Activated naive CD4-positive, alpha-beta T cell treated with Interleukin-2 at 50 U/mL for 16 hours (primary cell): ENCODE measurements at regions not wholly inside any gene's neighbourhood (a gene's known extent, or its start where the extent isn't known, plus 50 kb on each side); places are given as distances from the start of the nearest gene placed in this dataset.
A peak's percentile ranks its signal among the peaks of the same experiment; 100 is the strongest.
"Not testable (repeated sequence)": the region's sequence is repeated elsewhere in the genome, so short reads cannot be mapped to it uniquely, and the experiment has no call there.

ENCODE experiments used
- DNase-seq: peaks from one replicate; pipeline ENCODE4 v3.0.0-alpha.2; 2020

DNA sequence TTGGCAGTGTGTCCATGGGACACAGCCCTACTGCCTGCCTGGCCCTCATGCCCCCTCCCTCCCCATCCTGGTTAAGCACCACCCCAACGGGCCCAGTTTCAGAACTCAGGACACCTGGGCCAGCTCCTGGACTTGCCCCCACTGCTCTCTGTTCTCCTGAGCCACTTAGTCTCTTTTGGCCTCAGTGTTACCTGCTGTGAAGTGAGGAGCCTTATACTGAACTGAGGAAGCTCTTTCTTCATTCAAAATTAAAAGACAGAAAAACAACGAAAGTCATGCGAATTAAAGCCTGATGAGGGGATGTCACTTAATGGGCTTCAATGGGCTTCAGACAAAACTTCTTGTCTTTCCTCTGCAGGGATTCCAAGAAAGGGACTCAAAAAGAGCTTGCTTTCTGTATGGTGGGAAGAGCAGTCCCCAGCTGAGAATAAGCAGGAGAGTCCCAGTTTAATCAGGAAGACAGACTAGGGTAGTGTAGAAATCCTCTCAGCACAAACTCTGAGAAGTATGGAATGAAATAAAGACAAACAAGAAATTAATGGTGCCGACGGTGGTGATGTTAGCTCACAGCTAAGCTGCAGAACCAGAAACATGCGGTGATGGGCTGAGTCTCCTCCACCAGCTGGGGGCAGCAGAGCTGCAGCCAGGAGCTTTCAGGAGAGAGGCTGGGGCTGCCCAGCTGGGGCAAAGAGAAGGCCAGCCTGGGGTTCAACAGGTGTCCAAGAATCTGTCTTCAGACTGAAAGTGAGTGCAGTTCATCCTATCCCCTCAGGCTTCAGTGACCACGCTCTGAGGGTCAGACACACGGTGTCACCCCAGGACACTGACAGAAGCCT lies 101.0 kb downstream of the GGTLC2 start:
- peak; percentile 40 for DNase-seq

DNA sequence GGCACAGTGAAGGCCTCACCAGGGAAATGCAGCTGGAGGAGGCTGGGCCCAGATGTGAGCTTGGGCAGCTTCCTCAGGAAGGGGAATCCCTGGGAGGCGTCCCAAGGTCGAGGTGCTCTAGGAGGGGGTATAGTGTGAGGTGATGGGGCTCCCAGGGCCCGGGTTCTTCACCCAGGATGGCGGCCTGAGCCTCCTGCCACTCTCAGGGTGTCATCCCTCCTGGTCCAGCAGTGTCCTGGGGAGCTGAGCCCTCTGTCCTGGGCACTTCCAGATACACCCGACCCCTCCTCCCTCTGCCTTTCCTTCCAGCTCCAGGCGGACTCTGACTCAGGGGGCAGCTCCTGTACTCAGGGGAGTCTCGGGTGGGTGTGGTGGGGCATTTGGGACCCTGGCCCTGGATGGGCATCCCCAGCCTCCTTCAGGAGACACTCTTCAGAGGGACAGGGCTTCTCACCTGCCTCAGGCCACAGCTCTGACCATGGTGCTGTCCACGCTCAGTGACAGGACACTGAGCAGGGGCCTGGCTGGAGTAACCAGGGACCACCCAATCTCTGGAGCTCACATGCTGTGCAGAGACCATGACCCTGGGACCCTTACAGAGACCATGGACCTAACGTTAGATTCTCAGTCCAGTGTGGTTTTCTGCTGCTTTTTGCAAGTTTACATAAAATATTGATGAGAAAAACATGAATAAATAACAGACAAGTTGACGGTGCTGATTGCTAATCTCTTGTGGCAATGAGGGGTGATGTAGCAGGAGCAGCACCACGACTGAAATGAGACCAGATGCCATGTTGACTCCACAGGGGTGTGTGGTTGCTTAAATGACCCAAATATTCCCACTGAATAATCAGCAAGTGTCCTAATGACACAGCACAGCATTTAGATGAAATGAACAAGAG lies 101.9 kb downstream of the GGTLC2 start:
- no peak for DNase-seq

DNA sequence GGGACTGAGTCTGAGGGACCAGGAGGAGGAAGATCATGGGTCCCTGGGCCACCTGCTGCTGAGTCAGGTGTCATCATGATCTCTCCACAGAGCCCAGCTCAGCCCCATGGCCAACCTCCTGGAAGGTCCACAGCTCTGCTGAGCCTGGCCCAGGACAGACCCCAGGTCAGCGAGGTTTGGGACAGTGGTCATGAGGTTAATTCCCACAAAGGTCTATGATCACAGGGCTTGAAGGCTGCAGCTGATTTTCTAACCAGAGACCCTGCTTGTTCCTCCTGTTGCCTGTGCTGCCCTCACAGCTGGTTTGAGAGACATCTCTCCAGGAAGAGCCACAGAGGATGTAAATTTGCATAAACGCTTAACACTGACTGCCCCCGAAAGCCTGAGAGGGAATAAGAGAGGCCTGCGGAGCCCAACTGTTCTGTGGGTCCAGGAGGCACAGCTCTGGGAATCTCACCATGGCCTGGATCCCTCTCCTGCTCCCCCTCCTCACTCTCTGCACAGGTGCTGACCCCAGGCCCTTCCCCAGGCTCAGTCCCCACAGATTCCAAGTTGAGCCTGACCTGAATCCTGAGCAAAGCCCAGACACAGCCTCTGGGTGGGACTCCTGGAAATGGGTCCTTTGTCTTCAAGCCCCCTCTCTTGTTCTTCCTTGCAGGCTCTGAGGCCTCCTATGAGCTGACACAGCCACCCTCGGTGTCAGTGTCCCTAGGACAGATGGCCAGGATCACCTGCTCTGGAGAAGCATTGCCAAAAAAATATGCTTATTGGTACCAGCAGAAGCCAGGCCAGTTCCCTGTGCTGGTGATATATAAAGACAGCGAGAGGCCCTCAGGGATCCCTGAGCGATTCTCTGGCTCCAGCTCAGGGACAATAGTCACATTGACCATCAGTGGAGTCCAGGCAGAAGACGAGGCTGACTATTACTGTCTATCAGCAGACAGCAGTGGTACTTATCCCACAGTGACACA lies 102.8 kb downstream of the GGTLC2 start:
- DNase-seq: no peak

DNA sequence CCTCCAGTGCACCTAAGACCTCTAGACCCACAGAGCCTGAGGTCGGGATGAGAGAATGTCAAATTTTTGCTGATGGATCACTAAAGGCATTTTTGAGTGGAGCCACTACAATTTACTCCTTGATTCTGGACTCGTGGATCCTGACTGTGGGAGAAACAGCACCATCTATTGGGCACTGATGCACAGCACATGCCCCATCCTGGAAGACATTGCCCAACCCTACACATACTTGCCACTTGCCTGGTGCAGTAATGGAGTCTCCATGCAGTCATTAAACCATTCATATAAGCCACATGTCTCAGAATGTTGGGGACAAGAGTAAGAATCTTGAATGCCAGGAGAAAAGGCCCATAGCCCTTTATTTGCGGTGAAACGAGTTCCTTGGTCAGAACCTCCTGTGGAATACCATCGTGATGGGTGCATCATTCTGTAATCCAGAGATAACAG lies 103.9 kb downstream of the GGTLC2 start:
- peak; percentile 30 for DNase-seq

DNA sequence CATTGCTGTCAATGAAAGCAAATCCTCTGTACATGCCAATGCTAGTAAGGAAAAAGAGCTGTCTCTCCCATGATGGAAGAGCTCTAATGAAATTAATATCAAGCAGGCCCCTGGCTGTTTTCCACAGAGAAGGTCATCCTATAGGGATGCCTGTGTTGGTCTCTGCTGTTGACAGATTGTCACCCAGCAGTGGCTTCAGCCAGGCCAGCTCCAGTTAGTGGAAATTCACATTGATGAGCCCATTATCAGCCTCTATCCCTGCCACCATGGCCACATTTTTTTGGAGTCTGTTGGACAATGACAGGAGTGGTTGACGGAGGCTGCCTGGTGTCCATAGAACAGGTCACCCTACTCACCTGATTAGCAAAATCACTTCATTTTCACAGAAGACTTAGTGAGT lies 104.3 kb downstream of the GGTLC2 start:
- no peak for DNase-seq

DNA sequence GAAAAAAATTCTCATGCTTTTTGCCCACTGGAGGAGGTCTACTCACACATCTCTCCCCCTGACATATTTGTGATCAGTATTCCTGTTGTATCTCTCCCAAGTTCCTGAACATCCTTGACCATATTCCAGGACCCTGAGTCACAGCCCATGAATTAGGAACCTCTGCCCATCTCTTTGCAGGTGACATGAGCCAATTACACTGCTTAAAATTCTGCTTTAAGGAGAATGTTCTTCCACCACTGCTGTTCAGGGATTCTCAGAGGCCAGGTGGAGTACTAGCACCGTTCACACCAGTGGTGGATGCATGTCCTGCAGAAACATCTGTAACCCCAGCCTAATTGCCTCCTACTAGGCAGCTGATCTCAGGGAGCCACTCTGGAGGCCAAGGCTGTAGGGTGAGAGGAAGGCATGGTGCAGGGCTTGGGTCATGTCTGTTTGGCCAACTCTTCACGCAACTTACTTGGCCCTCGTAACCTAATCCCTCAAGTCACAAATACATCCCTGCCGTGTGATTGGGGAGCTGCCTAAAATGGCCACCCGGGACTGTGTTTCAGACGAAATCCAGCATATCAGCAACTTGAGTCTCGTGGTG lies 104.8 kb downstream of the GGTLC2 start:
- no peak for DNase-seq

DNA sequence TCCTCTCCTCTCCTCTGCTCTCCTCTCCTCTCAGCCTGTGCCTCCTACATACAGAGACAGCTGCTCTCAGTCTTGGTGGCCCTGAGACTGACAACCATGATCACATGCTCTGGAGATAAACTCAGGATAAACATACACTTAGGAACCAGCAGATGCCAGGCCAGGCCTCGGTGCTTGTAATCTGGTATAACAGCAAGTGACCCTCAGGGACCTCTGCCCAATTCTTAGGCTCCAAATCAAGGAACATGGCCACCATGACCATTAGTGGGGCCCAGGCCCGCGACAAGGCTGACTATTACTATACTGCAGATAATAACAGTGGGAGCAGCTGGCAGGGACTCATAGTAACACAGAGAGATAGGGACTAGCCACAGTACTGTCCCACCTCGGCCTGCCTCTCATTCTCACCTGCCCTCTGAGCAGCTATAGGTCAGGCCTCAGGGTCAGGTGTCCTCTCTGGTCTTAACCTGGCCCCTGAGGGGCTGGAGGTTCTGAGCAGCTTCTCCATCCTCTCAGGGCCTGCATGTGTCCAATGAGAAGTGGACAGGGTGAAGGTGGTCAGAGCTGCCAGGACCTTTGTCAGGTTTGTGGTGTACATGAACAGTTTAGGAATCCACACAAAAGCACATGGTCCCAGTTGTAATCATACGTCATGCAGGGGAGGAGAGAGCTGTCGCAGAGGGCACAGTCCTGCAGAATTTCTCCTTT lies 106.1 kb downstream of the GGTLC2 start:
- DNase-seq: no peak

DNA sequence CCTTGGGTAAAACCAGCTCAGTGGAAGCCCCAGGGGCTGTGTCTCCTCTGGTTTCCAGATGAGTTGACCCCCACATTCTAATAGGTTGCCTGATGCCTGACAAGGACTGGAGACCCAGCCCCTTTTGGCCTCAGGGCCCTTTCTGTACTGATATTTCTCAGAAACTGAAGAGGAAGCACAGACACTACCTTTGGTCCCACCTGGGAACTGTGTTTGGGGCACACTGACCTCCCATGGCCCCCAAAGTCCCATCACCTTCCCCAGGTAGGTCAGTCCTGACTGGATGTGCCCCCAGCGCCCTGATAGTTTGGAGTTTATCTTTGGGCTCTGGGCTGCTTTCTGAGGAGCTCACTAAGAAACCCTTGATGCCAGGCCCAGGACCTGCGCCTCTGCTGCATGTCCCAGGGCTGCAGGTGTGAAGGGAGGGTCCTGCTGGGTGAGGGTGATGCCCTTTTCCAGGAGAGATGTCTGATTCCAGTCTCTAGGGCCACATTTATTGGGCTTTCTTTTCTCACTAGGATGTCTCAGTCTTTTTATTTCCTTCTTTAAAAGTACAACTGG lies 106.7 kb downstream of the GGTLC2 start:
- no peak for DNase-seq

DNA sequence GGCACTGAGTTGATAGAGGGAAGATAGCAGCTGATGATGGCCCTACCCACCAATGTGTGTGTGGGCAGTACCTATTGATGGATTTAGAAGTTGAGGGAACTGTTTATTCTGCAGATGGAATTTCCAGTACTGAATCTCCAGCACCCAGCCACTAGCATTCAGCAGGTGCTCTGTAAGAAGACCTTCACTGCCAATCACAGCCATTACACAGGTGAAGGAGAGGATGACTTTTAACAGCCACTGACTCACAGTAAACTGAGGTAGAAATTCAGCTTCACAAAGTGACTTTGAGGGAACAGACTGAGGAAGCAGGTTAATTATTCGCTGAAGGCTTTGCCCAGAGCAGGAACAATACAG lies 107.8 kb downstream of the GGTLC2 start:
- no peak for DNase-seq

DNA sequence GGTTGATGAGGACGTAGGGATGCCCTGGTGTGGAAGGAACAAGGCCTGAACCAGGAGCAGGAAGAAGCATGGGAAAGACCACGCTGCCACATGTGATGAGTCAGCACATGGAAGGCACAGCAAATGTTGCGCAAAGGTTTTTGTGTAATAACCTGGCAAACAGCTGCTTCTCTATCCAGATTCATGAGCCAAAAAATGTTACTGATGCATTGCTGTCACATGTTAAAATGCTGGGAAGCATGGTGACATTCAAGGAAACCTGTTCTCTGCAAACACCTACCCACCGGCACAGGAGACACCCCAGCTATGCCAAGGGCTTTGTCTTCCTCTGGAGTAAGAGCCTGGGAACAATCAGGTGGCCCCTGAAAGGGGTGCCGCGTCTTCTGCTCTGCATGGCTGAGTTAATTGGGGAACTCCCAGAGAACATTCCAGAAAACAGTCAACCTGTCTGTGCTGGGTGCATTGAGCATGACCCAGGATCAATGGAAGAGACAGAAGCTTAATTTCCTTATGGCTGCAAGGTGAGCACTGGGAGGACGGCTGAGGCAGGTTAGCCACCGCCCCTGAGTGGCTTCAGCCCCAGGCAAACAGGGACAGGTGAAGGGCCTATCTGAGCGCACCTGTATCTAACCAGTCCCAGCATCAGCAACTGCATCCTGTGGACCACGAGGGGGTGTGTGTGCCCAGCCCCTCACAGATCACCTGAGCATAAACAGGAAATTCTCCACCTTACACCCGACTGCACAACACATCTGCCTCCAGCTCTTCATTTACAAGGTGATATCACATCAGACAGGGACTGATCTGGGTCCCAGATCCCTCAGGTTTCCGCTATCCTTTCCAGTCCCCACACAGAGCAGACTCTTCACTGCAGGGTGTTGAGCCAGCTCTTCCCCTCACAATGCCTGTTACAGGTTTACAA lies 108.4 kb downstream of the GGTLC2 start:
- no peak for DNase-seq

DNA sequence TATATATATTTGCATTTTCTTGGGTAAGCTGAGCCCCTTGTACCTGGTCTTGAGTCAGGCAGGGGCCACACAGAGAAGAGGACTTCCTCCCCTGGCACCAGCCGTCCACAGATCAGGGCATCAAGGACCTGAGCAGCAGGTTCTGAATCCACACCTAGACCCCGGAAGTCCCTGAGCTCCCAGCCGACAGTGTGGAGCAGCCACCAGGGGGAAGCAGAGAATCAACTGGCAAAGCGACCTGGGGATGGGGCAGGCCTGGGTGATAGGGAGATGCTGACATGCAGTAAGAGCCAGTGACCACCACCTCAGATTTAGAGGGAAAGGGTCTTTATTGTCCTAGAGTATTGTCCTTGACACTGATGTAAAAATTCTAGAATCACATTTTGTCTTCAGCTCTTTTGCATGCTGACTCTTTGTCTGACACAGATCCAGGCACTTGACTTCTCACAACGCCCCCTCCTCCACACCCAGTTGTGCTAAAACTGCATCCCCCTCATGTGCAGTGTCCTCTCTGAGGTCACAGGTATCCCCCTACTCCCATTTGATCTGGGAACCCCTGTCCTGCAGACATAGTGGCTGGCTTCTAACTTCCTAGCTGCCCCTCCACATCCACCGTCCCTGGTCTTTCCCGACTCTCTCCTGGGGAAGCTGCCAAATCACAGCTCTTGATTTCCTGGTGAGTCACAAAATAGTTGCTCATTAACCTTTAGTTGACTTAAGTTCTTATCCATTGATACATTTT lies 109.3 kb downstream of the GGTLC2 start:
- peak; percentile 82 for DNase-seq

DNA sequence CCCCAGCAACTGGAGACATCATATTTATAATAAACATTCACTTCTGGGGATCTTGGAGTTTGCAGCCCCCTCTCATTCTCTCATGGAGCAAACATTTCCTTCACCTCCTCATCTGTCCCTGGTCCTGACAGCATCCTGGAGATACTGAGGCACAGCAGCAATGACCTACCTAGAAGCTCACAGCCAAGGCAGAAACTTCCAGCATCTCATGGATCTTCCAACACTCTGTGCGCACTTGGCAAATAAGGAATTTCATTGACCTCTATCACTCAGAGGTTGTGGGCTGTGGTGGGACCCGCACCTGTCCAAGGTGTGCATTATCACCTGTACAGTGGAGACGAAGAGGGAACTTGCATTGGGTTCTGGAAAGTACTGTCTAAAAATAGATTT lies 109.8 kb downstream of the GGTLC2 start:
- DNase-seq: no peak

DNA sequence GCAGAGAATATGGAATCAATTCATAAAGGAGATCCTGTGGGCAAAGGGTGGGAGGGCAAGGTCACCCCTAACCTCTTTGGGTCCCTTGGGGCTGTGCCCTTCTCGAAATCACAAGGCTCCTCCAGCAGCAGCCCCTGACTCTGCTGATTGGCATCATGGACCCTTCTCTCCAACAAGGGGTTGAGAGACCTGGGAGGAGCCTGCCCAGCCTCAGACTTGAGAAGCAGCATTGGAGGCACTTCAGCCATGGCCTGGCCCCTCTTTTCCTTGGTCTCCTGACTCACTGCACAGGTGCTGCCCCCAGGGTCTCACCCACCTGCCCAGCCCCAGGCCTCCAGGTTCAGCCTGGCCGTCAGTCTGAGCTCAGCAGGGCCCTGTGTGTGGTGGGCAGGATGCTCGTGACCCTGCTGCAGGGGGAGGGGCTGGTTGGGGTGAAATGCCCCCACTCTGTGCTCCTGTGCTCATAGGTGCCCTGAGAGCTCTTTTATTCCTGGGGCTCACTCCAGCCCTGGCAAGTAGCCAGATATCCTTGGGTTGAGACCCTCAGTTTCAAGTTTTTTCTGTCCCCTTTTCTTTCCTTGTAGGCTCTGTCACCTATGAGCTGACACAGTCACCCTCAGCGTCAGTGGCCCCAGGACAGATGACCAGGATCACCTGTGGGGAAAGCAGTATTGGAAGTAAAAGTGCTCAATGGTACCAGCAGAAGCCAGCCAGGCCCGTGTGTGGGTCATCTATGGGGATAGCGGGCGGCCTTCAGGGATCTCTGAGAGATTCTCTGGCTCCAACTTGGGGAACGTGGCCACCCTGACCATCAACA lies 110.8 kb downstream of the GGTLC2 start:
- no peak for DNase-seq

DNA sequence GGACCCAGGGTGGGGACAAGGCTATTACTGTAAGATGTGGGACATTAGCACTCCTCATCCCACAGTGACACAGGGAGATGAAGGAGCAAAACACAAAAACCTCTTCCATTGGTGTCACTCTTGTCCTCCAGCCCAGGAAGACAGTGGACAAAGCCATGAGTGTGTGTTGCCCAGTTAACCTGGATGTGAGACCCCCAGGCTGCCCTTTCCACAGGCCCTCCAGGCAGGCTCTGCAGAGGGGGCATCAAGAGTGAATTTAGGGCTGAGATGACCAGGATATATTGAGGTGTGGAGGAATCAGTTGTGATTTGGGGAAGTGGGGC lies 111.3 kb downstream of the GGTLC2 start:
- DNase-seq: no peak

DNA sequence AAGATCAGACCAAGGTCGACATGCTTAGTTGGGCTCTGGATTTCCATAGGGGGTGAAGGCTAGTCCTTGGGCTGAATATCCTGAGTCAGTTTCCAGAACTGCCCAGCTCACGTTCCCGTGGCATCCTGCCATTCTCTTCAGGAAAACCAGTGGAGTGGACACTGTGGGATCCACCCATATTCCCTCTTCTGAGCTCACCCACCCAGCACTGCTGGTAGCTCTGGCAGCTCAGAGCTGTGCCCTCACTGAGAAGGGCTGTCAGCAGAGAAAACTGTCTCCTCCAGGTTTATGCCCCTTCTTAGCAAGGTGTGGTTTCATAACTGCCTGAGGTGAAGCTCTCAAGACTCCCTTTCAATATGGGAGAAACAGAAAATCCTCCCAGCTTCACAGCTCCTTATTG lies 111.7 kb downstream of the GGTLC2 start:
- DNase-seq: no peak

DNA sequence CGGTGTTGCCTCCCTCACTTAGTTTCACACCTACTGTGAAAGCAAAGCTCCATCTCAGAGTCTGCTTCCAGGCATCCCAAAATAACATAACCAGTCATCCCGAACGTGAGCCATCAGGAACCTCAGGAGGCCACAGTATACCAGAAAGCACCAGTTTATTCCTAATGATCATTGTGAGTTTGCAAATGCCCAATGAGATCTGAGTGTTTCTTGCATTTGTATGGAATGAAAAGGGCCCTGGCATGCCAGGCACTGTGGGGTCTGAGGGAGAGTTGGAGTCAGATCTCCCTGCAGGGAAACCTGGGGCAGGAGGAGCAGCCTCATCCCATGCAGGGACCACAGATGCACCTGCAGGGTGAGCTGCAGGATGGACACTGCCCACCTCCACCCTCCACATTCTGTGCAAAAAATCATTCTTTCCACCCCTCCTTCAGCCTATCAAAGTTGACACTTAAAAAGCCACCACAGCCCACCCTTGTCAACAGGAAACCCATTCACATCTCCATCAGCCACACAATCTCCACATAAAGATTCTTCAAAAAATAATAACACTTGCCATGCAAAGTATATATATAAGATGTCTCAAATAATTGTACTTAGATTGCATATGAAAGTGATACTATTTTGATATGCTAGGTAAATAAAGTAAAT lies 112.3 kb downstream of the GGTLC2 start:
- not testable (repeated sequence) for DNase-seq

DNA sequence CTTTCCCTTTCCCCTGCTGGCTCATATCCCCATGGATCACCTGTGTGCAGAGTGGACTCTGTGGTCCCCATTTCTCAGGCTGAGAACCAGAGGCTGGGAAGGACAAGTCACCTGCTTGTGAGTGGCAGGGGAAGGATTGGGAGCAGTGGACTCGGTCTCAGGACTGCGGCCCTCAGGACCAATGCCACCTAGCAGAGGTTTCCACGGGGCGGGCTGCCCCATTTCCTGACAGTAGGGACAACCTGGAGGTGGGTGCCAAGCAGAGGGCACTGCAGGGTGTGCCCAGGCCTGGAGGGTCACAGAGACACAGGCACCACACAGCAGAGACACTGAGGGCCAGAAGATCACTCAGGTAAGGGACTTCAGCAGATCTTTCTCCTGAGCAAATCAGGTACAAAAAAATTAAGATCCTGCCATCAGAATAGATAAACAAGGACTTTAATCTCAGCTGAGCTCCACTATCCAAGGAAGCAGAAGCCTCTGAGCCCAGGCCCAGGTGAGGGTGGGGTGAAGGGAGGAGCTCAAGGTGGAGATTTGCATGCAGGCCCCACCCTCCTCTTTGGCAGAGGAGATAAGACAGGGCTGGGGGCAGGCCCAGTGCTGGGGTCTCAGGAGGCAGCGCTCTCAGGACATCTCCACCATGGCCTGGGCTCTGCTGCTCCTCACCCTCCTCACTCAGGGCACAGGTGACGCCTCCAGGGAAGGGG lies 113.8 kb downstream of the GGTLC2 start:
- not testable (repeated sequence) for DNase-seq

DNA sequence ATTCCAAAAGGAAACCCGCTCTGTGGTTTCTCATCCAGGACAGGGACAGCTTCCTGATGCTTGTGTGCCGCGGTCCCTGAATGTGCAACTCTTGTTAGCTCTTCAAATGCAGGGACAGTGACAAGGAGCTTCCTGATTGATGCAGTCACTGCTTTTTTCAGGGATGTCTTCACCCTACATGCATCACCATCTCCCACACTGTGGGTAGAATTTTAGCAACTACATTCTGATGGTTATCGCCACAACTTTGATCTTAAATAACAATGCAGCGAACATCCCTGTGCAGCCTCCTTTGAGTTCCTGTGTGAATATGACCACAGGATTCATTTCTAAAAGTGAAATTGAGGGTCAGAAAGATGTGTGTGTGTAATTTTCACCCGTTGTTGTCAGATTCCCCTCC lies 115.0 kb downstream of the GGTLC2 start:
- no peak for DNase-seq
